Cardiac fibroblast (primary cell): ENCODE measurements at regions not wholly inside any gene's neighbourhood (a gene's known extent, or its start where the extent isn't known, plus 50 kb on each side); places are given as distances from the start of the nearest gene placed in this dataset.
"Not testable (repeated sequence)": the region's sequence is repeated elsewhere in the genome, so short reads cannot be mapped to it uniquely, and the experiment has no call there.

ENCODE experiments used
- DNase-seq, 2 donors: peaks; one replicate each; pipeline versions ENCODE4 v3.0.0 to v3.0.0-alpha.2; 2010; ENCODE audit warnings: low read depth in 2 of 2
- H3K4me3 ChIP-seq, 2 donors: replicated peaks in 1 of 2; 1 replicate in 1 of 2; 2 replicates in 1 of 2; pipeline ENCODE4 v1.5.1; 2011; ENCODE audit warnings: low read depth in 2 of 2, low read length in 2 of 2, mild to moderate bottlenecking in 2 of 2, moderate library complexity in 1 of 2
- TF ChIP-seq, protein P1 (sequence below): IDR thresholded peaks from one replicate; pipeline ENCODE4 v1.5.1; 2011; ENCODE audit warnings: low read depth, mild to moderate bottlenecking, low read length, inconsistent platforms

DNA sequence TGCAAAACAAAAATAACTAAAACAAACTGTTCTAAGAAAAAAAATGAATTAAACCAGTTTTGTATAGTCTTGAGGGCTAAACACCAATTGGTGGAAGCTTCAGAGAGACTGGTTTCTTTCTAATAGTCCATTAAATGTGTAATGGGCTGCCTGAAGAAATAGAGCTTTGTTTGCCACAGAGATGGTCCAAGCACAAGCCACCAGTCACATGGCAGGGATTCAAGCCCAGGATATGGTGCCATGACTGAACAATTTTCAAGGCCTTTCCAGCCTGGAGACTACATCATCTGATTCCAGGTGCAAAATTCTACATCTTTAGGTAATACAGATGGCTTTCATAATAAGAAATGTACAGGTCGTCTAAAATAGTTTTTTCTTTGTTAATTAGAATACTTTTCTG is 355.3 kb downstream of the NR2F1-AS1 start:
- DNase-seq: no peak
- TF ChIP-seq, protein P1, sequence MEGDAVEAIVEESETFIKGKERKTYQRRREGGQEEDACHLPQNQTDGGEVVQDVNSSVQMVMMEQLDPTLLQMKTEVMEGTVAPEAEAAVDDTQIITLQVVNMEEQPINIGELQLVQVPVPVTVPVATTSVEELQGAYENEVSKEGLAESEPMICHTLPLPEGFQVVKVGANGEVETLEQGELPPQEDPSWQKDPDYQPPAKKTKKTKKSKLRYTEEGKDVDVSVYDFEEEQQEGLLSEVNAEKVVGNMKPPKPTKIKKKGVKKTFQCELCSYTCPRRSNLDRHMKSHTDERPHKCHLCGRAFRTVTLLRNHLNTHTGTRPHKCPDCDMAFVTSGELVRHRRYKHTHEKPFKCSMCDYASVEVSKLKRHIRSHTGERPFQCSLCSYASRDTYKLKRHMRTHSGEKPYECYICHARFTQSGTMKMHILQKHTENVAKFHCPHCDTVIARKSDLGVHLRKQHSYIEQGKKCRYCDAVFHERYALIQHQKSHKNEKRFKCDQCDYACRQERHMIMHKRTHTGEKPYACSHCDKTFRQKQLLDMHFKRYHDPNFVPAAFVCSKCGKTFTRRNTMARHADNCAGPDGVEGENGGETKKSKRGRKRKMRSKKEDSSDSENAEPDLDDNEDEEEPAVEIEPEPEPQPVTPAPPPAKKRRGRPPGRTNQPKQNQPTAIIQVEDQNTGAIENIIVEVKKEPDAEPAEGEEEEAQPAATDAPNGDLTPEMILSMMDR: no peak
- no peak overlapping the region for H3K4me3 ChIP-seq

DNA sequence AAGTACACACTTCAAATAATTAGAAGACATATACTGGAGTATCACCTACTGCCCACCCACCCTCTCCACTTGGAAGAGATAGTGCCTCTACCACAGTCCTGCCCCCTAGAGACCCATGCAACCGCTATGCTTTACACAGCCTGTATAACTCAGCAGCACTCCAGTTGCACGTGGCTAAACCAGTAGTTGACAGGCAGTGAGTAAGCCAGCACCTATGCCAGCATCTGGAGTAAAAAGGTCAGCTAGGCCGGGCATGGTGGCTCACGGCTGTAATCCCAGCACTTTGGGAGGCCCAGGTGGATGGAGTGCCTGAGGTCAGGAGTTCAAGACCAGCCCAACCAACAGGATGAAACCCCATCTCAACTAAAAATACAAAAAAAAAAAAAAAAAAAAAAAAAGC is 356.4 kb downstream of the NR2F1-AS1 start:
- no peak for DNase-seq
- TF ChIP-seq, protein P1: no peak
- no peak overlapping the region for H3K4me3 ChIP-seq

DNA sequence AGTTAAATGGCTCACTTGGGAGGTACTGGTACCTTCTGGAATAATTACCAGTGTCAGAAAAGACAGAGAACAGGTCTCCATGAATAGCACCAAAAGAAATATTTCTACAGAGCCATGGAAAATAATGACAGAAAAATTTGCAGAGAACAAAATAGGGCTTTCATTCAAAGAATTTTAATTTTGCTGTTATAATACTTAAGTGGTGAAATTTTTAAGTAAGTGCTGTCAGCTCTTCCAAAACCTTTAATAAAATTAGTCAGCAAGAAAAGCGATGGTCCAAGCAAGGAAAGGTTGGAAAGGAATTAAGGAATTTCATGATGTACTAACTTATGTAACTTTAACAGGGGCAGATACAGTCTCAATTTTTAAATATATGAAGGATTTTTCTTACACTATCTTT is 359.2 kb downstream of the NR2F1-AS1 start:
- TF ChIP-seq, protein P1: no peak
- DNase-seq: no peak
- no peak overlapping the region for H3K4me3 ChIP-seq

DNA sequence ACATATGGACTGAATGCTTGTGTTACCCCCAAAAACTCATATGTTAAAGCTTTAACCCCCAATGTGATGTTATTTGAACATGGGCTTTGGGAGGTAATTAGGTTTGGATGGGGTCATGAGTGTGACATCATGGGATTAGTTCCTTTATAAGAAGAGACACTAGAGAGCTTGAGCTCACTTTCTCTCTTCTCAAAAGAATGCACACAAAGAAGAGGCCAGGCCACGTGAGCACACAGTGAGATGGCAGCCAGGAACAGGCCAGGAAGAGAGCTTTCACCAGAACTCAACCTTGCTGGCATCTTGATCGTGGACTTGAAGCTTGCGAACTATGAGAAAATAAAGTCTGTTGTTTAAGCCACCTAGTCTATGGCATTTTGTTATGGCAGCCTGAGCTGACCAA is 360.6 kb downstream of the NR2F1-AS1 start:
- no peak for DNase-seq
- H3K4me3 ChIP-seq: no peak overlapping the region
- TF ChIP-seq, protein P1: no peak

DNA sequence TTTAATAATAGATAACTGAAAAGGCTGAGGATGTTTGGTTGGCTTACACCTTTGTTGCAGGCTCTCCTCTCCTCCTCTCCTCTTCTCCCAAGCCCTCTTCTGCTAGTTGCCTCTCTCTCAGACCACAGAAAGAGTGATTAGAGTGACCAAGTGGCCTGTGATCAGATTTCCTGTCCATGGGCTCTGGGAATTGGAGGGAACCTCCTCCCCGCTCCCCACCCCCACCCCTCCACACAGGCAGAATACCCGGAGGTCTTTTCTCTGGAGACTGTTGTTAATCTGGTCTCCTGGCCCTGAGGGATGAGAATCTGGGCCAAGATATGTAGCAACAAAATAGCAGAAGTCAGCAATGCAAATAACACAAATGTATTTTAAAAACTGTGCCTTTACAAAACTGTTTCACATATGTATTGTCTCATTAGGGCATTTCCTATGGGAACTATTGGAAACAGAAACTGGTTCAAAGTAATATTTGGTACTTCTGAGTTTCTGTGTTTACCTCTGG is 361.3 kb downstream of the NR2F1-AS1 start:
- TF ChIP-seq, protein P1: no peak
- peak; percentile 20 to 54 for DNase-seq
- no peak overlapping the region for H3K4me3 ChIP-seq

DNA sequence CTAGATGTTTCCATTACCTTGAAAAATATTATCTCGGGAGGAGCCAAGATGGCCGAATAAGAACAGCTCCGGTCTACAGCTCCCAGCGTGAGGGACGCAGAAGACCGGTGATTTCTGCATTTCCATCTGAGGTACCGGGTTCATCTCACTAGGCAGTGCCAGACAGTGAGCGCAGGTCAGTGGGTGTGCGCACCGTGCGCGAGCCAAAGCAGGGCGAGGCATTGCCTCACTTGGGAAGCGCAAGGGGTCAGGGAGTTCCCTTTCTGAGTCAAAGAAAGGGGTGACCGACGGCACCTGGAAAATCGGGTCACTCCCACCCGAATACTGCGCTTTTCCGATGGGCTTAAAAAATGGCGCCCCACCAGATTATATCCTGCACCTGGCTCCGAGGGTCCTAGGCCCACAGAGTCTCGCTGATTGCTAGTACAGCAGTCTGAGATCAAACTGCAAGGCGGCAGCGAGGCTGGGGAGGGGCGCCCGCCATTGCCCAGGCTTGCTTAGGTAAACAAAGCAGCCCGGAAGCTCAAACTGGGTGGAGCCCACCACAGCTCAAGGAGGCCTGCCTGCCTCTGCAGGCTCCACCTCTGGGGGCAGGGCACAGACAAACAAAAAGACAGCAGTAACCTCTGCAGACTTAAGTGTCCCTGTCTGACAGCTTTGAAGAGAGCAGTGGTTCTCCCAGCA is 367.8 kb downstream of the NR2F1-AS1 start:
- DNase-seq: not testable (repeated sequence)

DNA sequence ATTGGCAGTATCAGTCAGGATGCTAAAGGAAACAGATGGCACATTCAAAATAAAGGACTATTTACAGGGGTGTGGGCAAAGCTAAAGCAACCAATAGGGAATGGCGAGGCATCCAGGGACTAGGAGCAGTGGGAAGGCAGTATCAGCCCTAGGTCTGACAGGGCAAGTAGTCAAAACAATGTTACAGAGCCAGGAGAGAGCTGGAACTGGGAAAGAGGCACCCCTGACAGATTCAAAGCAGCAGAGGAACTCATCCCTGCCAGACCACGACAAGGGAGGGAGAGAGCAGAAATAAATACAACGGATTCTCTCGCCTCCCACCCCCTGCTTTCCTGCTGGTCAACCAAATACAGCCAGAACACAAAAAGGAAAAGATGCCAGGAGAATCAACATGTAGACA is 371.5 kb downstream of the NR2F1-AS1 start:
- TF ChIP-seq, protein P1: no peak
- DNase-seq: no peak
- no peak overlapping the region for H3K4me3 ChIP-seq

More for the DNA sequence above, 367.8 kb downstream of the NR2F1-AS1 start:
- H3K4me3 ChIP-seq: not testable (repeated sequence)
